HepG2 (cell line): ENCODE measurements at regions not wholly inside any gene's neighbourhood (a gene's known extent, or its start where the extent isn't known, plus 50 kb on each side); places are given as distances from the start of the nearest gene placed in this dataset.

Experiments used
- CHD4 ChIP-seq: fragments of 200-600 bp; sonication (generic); IDR thresholded peaks from 2 replicates; pipeline ENCODE4 v1.7.0; 2017; ENCODE audit warnings: mild to moderate bottlenecking, low read length, borderline replicate concordance
- CTCF ChIP-seq: sonication (generic); formaldehyde crosslinking; IDR thresholded peaks from 2 replicates; pipeline ENCODE4 v1.5.0; 2020; ENCODE audit warnings: mild to moderate bottlenecking, missing genetic modification reagents, moderate library complexity
- FOSL1 ChIP-seq: sonication (generic); formaldehyde crosslinking; IDR thresholded peaks from 2 replicates; pipeline ENCODE4 v1.9.0; 2021; ENCODE audit warnings: missing genetic modification reagents, borderline replicate concordance
- HNRNPUL1 ChIP-seq: fragments of 200-400 bp; formaldehyde crosslinking; IDR thresholded peaks from 2 replicates; pipeline ENCODE4 v1.6.1; 2017; ENCODE audit warnings: low read depth, mild to moderate bottlenecking, low read length, moderate library complexity
- POLR2AphosphoS5 ChIP-seq: IDR thresholded peaks from 2 replicates; pipeline ENCODE4 v1.6.1; 2012; ENCODE audit warnings: low read depth, low read length
- RBM22 ChIP-seq: fragments of 200-400 bp; formaldehyde crosslinking; optimal IDR thresholded peaks from 2 replicates; pipeline ENCODE3; 2017; ENCODE audit warnings: mild to moderate bottlenecking, low read length, moderate library complexity
- RERE ChIP-seq: IDR thresholded peaks from 2 replicates; pipeline ENCODE4 v1.6.1; 2016; ENCODE audit warnings: low read depth, missing genetic modification reagents, missing compliant biosample characterization
- RXRA ChIP-seq: sonication (generic); formaldehyde crosslinking; IDR thresholded peaks from 2 replicates; pipeline ENCODE4 v1.5.1; 2020; ENCODE audit warnings: missing genetic modification reagents
- ZBTB49 ChIP-seq: sonication (generic); formaldehyde crosslinking; IDR thresholded peaks from 2 replicates; pipeline ENCODE4 v1.4.0; 2020; ENCODE audit warnings: missing genetic modification reagents, borderline replicate concordance
- ZNF562 ChIP-seq: sonication (generic); formaldehyde crosslinking; IDR thresholded peaks from 2 replicates; pipeline ENCODE4 v1.8.0; 2022; ENCODE audit warnings: missing genetic modification reagents, borderline replicate concordance
- ZNF629 ChIP-seq: sonication (generic); formaldehyde crosslinking; conservative IDR thresholded peaks from 2 replicates; pipeline ENCODE4 v1.5.0; 2020; ENCODE audit warnings: missing genetic modification reagents
- ZNF766 ChIP-seq: sonication (generic); formaldehyde crosslinking; IDR thresholded peaks from 2 replicates; pipeline ENCODE4 v1.5.0; 2020; ENCODE audit warnings: missing genetic modification reagents, borderline replicate concordance
- ZNF792 ChIP-seq: IDR thresholded peaks from 2 replicates; pipeline ENCODE4 v1.6.1; 2016
- TF ChIP-seq, protein P1 (sequence below), 2 experiments: sonication (generic) in 1 of 2; formaldehyde crosslinking in 1 of 2; IDR thresholded peaks; 2 replicates each; pipeline versions ENCODE4 v1.5.1 to v1.6.1; 2011 to 2020; ENCODE audit warnings: borderline replicate concordance in 1 of 2, low read depth in 1 of 2, low read length in 1 of 2, mild to moderate bottlenecking in 1 of 2, missing genetic modification reagents in 1 of 2, moderate library complexity in 1 of 2

- TF ChIP-seq POLR2AphosphoS5: no peak
- no peak for TF ChIP-seq RERE (CRISPR knock-in tag)
- no peak for TF ChIP-seq ZNF629 (CRISPR knock-in tag)
- TF ChIP-seq RXRA (CRISPR knock-in tag): no peak
- no peak for TF ChIP-seq CTCF (CRISPR knock-in tag)
- TF ChIP-seq CHD4: no peak
- no peak for TF ChIP-seq ZNF792 (CRISPR knock-in tag)
- TF ChIP-seq ZNF766 (CRISPR knock-in tag): no peak
- no peak for TF ChIP-seq ZBTB49 (CRISPR knock-in tag)
- no peak for TF ChIP-seq FOSL1 (CRISPR knock-in tag)
- TF ChIP-seq ZNF562: no peak
- no peak for TF ChIP-seq HNRNPUL1
- no peak for TF ChIP-seq RBM22
- TF ChIP-seq, protein P1, sequence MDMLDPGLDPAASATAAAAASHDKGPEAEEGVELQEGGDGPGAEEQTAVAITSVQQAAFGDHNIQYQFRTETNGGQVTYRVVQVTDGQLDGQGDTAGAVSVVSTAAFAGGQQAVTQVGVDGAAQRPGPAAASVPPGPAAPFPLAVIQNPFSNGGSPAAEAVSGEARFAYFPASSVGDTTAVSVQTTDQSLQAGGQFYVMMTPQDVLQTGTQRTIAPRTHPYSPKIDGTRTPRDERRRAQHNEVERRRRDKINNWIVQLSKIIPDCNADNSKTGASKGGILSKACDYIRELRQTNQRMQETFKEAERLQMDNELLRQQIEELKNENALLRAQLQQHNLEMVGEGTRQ (IDR thresholded peaks at IDR 0.05; ENCODE audit: low read depth, low read length): no peak
- TF ChIP-seq, protein P1 (CRISPR knock-in tag; IDR thresholded peaks at IDR 0.05; ENCODE audit: borderline replicate concordance): no peak
Observed at GRCh38 chr20:23179766-23180403, 93.8 kb upstream of the CD93 start.
